HepG2 (cell line): ENCODE measurements at regions not wholly inside any gene's neighbourhood (a gene's known extent, or its start where the extent isn't known, plus 50 kb on each side); places are given as distances from the start of the nearest gene placed in this dataset.

Experiments used
- ATAC-seq: fragments of 200-7000 bp; cut with Tn5 transposase; 3 replicates; pipeline ENCODE4 v1.9.1; 2020; ENCODE audit warnings: mild to moderate bottlenecking, moderate library complexity
- BruUV-seq: library from RNA; stranded (reverse); fragments of 400-500 nt; replicated peaks from 2 replicates; lab custom pipeline; 2021; lab: Mats Ljungman, UMichigan
- CTCF ChIA-PET: fragments of 300-600 bp; formaldehyde crosslinking; extraction: SDS; loops from one replicate; lab custom pipeline; 2021; ENCODE audit warnings: low total read pairs, inconsistent platforms, low intra/inter-chr PET ratio; lab: Yijun Ruan, JAX
- POLR2A ChIA-PET: fragments of 350-600 bp; sonication (Branson Sonifier 250); formaldehyde crosslinking; loops from one replicate; lab custom pipeline; 2020; ENCODE audit warnings: antibody characterized with exemption, inconsistent platforms; lab: Yijun Ruan, JAX
- DNase-seq: peaks from one replicate; pipeline ENCODE4 v3.0.0-alpha.2; 2015; ENCODE audit warnings: low spot score
- FAIRE-seq: peaks from 3 replicates; lab custom pipeline; 2011; peaks lifted over from hg19 to GRCh38; lab: Jason Lieb, UNC
- H2AFZ ChIP-seq: one replicate; pipeline ENCODE4 v1.6.1; 2011; ENCODE audit warnings: low read length, inconsistent platforms
- H3K27ac ChIP-seq: fragments of 300-600 bp; 3 replicates; pipeline ENCODE4 v1.8.0; 2011; ENCODE audit warnings: mixed run types, mild to moderate bottlenecking, mixed read lengths, low read length, inconsistent platforms; ENCODE audit not compliant: insufficient read depth; ENCODE audit errors: extremely low read length
- H3K27me3 ChIP-seq, 2 experiments: fragments of 200-600 bp in 1 of 2; 2 replicates in 1 of 2; 3 replicates in 1 of 2; pipeline versions ENCODE4 v1.6.0 to v1.8.0; 2011; ENCODE audit warnings: low read length in 2 of 2, mild to moderate bottlenecking in 2 of 2, moderate library complexity in 2 of 2, inconsistent platforms in 1 of 2; ENCODE audit not compliant: insufficient read depth in 2 of 2, control insufficient read depth in 1 of 2
- H3K36me3 ChIP-seq, 2 experiments: fragments of 200-600 bp in 1 of 2; replicated peaks in 1 of 2; 2 replicates in 1 of 2; 3 replicates in 1 of 2; pipeline versions ENCODE4 v1.5.1 to v1.8.0; 2011; ENCODE audit warnings: low read length in 2 of 2, inconsistent platforms in 1 of 2; ENCODE audit not compliant: insufficient read depth in 2 of 2, control insufficient read depth in 1 of 2
- H3K4me1 ChIP-seq: 2 replicates; pipeline ENCODE4 v1.5.1; 2012; ENCODE audit warnings: low read length, inconsistent platforms; ENCODE audit not compliant: insufficient read depth
- H3K4me2 ChIP-seq: 2 replicates; pipeline ENCODE4 v1.6.0; 2011; ENCODE audit warnings: low read depth, low read length, inconsistent platforms
- H3K4me3 ChIP-seq, 3 experiments: fragments of 200-600 bp in 1 of 3; sonication (generic), shearing (Covaris generic) in 1 of 3; replicated peaks in 1 of 3; 2 replicates each; pipeline ENCODE4 v1.5.1; 2011 to 2016; ENCODE audit warnings: low read length in 3 of 3, inconsistent platforms in 2 of 3, low read depth in 2 of 3, mild to moderate bottlenecking in 2 of 3, control low read depth in 1 of 3, mixed read lengths in 1 of 3; ENCODE audit not compliant: insufficient read depth in 1 of 3
- H3K79me2 ChIP-seq: one replicate; pipeline ENCODE4 v1.6.1; 2011; ENCODE audit warnings: low read length, inconsistent platforms; ENCODE audit not compliant: insufficient read depth
- H3K9ac ChIP-seq: 2 replicates; pipeline ENCODE4 v1.6.0; 2011; ENCODE audit warnings: mild to moderate bottlenecking, low read depth, low read length, inconsistent platforms; ENCODE audit not compliant: insufficient read depth
- H3K9me3 ChIP-seq: 2 replicates; pipeline ENCODE4 v1.5.1; 2012; ENCODE audit warnings: mild to moderate bottlenecking, low read length
- H4K20me1 ChIP-seq: 2 replicates; pipeline ENCODE4 v1.6.0; 2011; ENCODE audit warnings: inconsistent platforms, mild to moderate bottlenecking, low read length, moderate library complexity; ENCODE audit not compliant: insufficient read depth
- ATF4 ChIP-seq, 2 experiments: fragments of 450-650 bp in 1 of 2; sonication (generic) in 1 of 2; formaldehyde crosslinking; IDR thresholded peaks; 2 replicates each; pipeline versions ENCODE4 v1.5.0 to v1.8.0; 2020 to 2022; ENCODE audit warnings: mild to moderate bottlenecking in 1 of 2, missing genetic modification reagents in 1 of 2
- ATF7 ChIP-seq, 2 experiments: fragments of 450-650 bp in 1 of 2; sonication (generic) in 1 of 2; formaldehyde crosslinking in 1 of 2; IDR thresholded peaks; 2 replicates each; pipeline versions ENCODE4 v1.4.0 to v1.6.1; 2016 to 2020; ENCODE audit warnings: antibody characterized with exemption in 1 of 2, mild to moderate bottlenecking in 1 of 2, missing genetic modification reagents in 1 of 2
- ATM ChIP-seq: fragments of 450-650 bp; IDR thresholded peaks from 2 replicates; pipeline ENCODE4 v1.7.1; 2017; ENCODE audit warnings: mild to moderate bottlenecking, borderline replicate concordance
- FOSL2 ChIP-seq: sonication (generic); formaldehyde crosslinking; IDR thresholded peaks from 2 replicates; pipeline ENCODE4 v1.4.0; 2020; ENCODE audit warnings: missing genetic modification reagents
- FOXA3 ChIP-seq: IDR thresholded peaks from 2 replicates; pipeline ENCODE4 v1.6.1; 2016; ENCODE audit warnings: missing genetic modification reagents, missing compliant biosample characterization
- KAT8 ChIP-seq: IDR thresholded peaks from 2 replicates; pipeline ENCODE4 v1.6.1; 2016; ENCODE audit warnings: missing genetic modification reagents, missing compliant biosample characterization
- SOX13 ChIP-seq, 3 experiments: fragments of 450-650 bp in 1 of 3; sonication (generic) in 1 of 3; formaldehyde crosslinking in 1 of 3; IDR thresholded peaks in 2 of 3; conservative IDR thresholded peaks in 1 of 3; 2 replicates each; pipeline versions ENCODE4 v1.5.0 to v1.6.1; 2016 to 2020; ENCODE audit warnings: antibody characterized with exemption in 1 of 3, mild to moderate bottlenecking in 1 of 3, missing compliant biosample characterization in 1 of 3, missing genetic modification reagents in 1 of 3, moderate library complexity in 1 of 3
- ZBTB4 ChIP-seq: sonication (generic); formaldehyde crosslinking; IDR thresholded peaks from 2 replicates; pipeline ENCODE4 v1.4.0; 2020; ENCODE audit warnings: missing genetic modification reagents, mild to moderate bottlenecking, borderline replicate concordance
- ZNF138 ChIP-seq: sonication (generic); formaldehyde crosslinking; IDR thresholded peaks from 2 replicates; pipeline ENCODE4 v1.5.0; 2020; ENCODE audit warnings: mild to moderate bottlenecking, low read depth, missing genetic modification reagents
- WGBS: methylation state at CpG from one replicate; pipeline ENCODE4 v1.1.6; 2017; ENCODE audit warnings: low lambda C conversion rate; 5-methylcytosine and 5-hydroxymethylcytosine counted together
- in situ Hi-C: cut with HindIII; loops from 2 replicates; pipeline ENCODE4 v1.10.0; 2017; ENCODE audit warnings: low pct_unique_long_range_greater_than_20kb; ENCODE audit not compliant: extremely low pct_ligation_motif_present
- intact Hi-C: fragments of 100-400 bp; cut with micrococcal nuclease; formaldehyde crosslinking; loops from one replicate; pipeline ENCODE4 v1.10.0; 2022; ENCODE audit not compliant: unreplicated experiment

GRCh38 chr3:118818386-118818785, 216.3 kb downstream of the IGSF11 start:
- 3% methylated on average over 2 of the region's 2 CpGs for WGBS
- H3K9ac ChIP-seq, result no peak overlapping the region
- in situ Hi-C loops, result no loop called here
- no peak overlapping the region for H3K4me3 ChIP-seq
- no peak overlapping the region for H3K4me2 ChIP-seq
- no peak for FAIRE-seq
- TF ChIP-seq ZBTB4 (CRISPR knock-in tag) (no peak), KAT8 (CRISPR knock-in tag) (no peak), ATF7 (IDR thresholded peaks at IDR 0.05) (0 out of 2 replicates have a peak, but pooled peaks have one; percentile 17), ATF7 (CRISPR knock-in tag; IDR thresholded peaks at IDR 0.05) (no peak), SOX13 (IDR thresholded peaks at IDR 0.05) (no peak), SOX13 (CRISPR knock-in tag; conservative IDR thresholded peaks at IDR 0.05 in 1 of 2, IDR thresholded peaks at IDR 0.05 in 1 of 2) (no peak), ATF4 (CRISPR knock-in tag; IDR thresholded peaks at IDR 0.05) (peak in 1 of 2 experiments; percentile 81; a peak in 2 of 4 replicates), FOSL2 (CRISPR knock-in tag) (peak; percentile 82), ATM (no peak), FOXA3 (peak; percentile 27; the same call in 1 of the 2 replicates), ZNF138 (CRISPR knock-in tag) (no peak)
- no peak; the same call in 2 of the 3 replicates for ATAC-seq
- ChIA-PET CTCF (no interaction called here), POLR2A (no interaction called here)
- H3K4me1 ChIP-seq, result no peaks in the 10 kb centered on the region
- H3K36me3 ChIP-seq, result no peaks in the 10 kb centered on the region
- no peaks in the 10 kb centered on the region for H3K79me2 ChIP-seq
- no peaks in the 10 kb centered on the region for H4K20me1 ChIP-seq
- no peaks in the 10 kb centered on the region for H3K27me3 ChIP-seq
- H3K27ac ChIP-seq, result no peak overlapping the region
- peak; percentile 5 for DNase-seq
- intact Hi-C loops, result loop anchor here (5.0 kb wide), 1 partner anchor 191 kb away; no protein-coding TSS in a partner anchor
- BruUV-seq, result no TSS peak
- H2AFZ ChIP-seq, result no peak overlapping the region
- H3K9me3 ChIP-seq, result no peaks in the 10 kb centered on the region
